ENCODE measurements at regions not wholly inside any gene's neighbourhood (a gene's known extent, or its start where the extent isn't known, plus 50 kb on each side); places are given as distances from the start of the nearest gene placed in this dataset.

DNA sequence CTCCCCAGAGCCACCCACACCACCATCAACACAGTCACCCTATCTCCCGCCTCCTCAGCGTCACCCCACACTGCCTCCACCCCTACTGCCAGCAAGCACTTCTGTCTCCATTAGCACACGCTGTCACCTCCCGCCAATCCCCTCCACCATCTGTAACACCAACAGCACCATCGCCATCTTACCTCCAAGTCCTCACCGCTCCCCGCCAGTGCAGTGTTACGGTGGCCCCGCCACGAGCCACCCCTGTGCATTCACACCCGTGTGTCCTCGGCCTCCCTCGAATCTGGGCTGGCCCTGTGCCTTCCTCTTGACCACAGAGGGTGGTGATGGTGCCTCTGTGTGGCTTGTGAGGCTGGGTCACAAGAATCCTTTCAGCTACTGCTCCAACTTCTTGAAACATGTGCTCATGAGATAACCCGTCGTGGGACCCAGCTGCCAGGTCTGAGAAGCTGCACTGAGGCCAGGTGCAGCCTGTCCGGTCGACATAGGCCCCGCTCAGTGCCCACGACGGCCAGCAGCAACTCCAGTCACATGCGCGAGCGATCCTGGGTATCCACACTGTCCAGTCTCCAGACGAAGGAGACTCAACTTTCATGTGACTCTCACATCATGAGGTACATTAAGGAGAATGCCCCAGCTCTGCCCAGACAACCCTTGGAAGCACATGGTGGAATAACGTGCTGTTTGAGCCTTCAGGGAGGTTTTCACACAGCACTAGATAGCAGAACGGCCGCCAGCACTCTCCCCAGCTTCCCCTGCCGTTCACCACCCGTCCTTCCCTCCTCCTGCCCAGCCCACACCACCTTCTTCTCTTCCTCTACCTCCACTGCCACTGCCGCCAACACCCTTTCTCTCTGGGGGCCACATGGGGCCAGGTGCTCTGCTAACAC is 72.6 kb upstream of the ASB18 start:
- Histone ChIP-seq H4K20me1 (ENCODE audit: insufficient read depth, low read length) (no peaks in the 10 kb centered on the region), H3K79me2 (ENCODE audit: insufficient read depth, low read length) (no peaks in the 10 kb centered on the region), H3K27ac (ENCODE audit: low read depth, low read length) (no peak overlapping the region), H3K4me1 (ENCODE audit: insufficient read depth, low read length) (no peaks in the 10 kb centered on the region), H3K27me3 (ENCODE audit: insufficient read depth, low read length) (no peaks in the 10 kb centered on the region), H3K36me3 (ENCODE audit: insufficient read depth, low read length) (no peaks in the 10 kb centered on the region), H3K4me3 (ENCODE audit: insufficient read depth, low read length) (no peak overlapping the region), H3K4me2 (ENCODE audit: insufficient read depth, low read length) (no peak overlapping the region), H3K9me3 (ENCODE audit: low read depth, low read length) (no peaks in the 10 kb centered on the region), H2AFZ (ENCODE audit: low read length) (no peak overlapping the region)
- TF ChIP-seq, protein P1, sequence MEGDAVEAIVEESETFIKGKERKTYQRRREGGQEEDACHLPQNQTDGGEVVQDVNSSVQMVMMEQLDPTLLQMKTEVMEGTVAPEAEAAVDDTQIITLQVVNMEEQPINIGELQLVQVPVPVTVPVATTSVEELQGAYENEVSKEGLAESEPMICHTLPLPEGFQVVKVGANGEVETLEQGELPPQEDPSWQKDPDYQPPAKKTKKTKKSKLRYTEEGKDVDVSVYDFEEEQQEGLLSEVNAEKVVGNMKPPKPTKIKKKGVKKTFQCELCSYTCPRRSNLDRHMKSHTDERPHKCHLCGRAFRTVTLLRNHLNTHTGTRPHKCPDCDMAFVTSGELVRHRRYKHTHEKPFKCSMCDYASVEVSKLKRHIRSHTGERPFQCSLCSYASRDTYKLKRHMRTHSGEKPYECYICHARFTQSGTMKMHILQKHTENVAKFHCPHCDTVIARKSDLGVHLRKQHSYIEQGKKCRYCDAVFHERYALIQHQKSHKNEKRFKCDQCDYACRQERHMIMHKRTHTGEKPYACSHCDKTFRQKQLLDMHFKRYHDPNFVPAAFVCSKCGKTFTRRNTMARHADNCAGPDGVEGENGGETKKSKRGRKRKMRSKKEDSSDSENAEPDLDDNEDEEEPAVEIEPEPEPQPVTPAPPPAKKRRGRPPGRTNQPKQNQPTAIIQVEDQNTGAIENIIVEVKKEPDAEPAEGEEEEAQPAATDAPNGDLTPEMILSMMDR (IDR thresholded peaks at IDR 0.05; ENCODE audit: extremely low read depth, low read depth, low read length) = no peak
- no peak for DNase-seq (ENCODE audit: insufficient read length, low spot score, missing footprints)

GRCh38 chr2:236337465-236338325 is 73.5 kb upstream of the ASB18 start:
- Histone ChIP-seq H3K79me2 (ENCODE audit: insufficient read depth, low read length) (no peaks in the 10 kb centered on the region), H4K20me1 (ENCODE audit: insufficient read depth, low read length) (no peaks in the 10 kb centered on the region), H3K4me1 (ENCODE audit: insufficient read depth, low read length) (no peaks in the 10 kb centered on the region), H3K27me3 (ENCODE audit: insufficient read depth, low read length) (no peaks in the 10 kb centered on the region), H2AFZ (ENCODE audit: low read length) (no peak overlapping the region), H3K9me3 (ENCODE audit: low read depth, low read length) (no peaks in the 10 kb centered on the region), H3K4me3 (ENCODE audit: insufficient read depth, low read length) (no peak overlapping the region), H3K4me2 (ENCODE audit: insufficient read depth, low read length) (no peak overlapping the region), H3K27ac (ENCODE audit: low read depth, low read length) (no peak overlapping the region), H3K36me3 (ENCODE audit: insufficient read depth, low read length) (no peaks in the 10 kb centered on the region)
- TF ChIP-seq, protein P1 (IDR thresholded peaks at IDR 0.05; ENCODE audit: extremely low read depth, low read depth, low read length) = no peak
- no peak for DNase-seq (ENCODE audit: insufficient read length, low spot score, missing footprints)

DNA sequence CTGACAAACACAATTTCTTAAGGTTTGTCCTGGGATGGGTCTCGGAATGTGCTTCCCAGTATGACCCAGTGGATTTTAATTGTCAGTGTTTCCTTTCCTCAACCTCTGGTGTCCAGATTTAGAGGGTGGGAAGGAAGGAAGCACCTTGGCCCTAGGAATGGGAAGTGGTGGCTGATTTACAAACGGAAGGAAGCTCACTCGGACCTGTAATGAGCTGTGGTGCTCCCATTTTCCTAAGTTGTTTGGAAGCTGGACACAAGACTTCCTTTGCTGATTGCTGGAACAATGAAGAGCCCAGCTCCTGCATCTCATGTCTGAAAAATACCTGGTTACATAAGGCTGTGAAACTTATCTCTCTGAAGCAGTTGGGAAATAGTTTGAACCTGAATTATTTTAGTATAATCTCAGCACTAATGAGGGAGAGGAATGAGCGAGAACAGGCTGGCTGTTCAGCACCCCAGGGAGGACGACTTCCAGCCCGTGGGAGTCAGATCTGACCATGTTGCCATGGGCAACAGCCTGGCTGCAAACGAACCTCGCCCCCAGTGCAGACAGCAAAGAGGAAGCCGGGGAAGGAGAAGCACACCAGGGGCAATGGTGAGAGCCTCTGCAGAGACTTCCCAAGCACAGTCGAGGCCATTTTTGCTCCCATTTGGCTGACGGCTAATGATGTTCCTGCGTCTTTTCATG is 74.4 kb upstream of the ASB18 start:
- no peaks in the 10 kb centered on the region for H4K20me1 ChIP-seq (ENCODE audit: insufficient read depth, low read length)
- H3K4me2 ChIP-seq (ENCODE audit: insufficient read depth, low read length) = no peak overlapping the region
- no peaks in the 10 kb centered on the region for H3K36me3 ChIP-seq (ENCODE audit: insufficient read depth, low read length)
- no peak overlapping the region for H2AFZ ChIP-seq (ENCODE audit: low read length)
- DNase-seq (ENCODE audit: insufficient read length, low spot score, missing footprints) = no peak
- no peaks in the 10 kb centered on the region for H3K9me3 ChIP-seq (ENCODE audit: low read depth, low read length)
- TF ChIP-seq, protein P1 (IDR thresholded peaks at IDR 0.05; ENCODE audit: extremely low read depth, low read depth, low read length) = no peak
- no peaks in the 10 kb centered on the region for H3K79me2 ChIP-seq (ENCODE audit: insufficient read depth, low read length)
- H3K27me3 ChIP-seq (ENCODE audit: insufficient read depth, low read length) = no peaks in the 10 kb centered on the region
- H3K4me1 ChIP-seq (ENCODE audit: insufficient read depth, low read length) = no peaks in the 10 kb centered on the region
- H3K4me3 ChIP-seq (ENCODE audit: insufficient read depth, low read length) = no peak overlapping the region
- no peak overlapping the region for H3K27ac ChIP-seq (ENCODE audit: low read depth, low read length)

Data from osteoblast (primary cell).